T-helper 2 cell (primary cell): ENCODE measurements at regions not wholly inside any gene's neighbourhood (a gene's known extent, or its start where the extent isn't known, plus 50 kb on each side); places are given as distances from the start of the nearest gene placed in this dataset.

ENCODE experiments used
- DNase-seq, 5 experiments: peaks; one replicate each; pipeline versions ENCODE4 v3.0.0 to v3.0.0-alpha.2; 2012 to 2022

DNA sequence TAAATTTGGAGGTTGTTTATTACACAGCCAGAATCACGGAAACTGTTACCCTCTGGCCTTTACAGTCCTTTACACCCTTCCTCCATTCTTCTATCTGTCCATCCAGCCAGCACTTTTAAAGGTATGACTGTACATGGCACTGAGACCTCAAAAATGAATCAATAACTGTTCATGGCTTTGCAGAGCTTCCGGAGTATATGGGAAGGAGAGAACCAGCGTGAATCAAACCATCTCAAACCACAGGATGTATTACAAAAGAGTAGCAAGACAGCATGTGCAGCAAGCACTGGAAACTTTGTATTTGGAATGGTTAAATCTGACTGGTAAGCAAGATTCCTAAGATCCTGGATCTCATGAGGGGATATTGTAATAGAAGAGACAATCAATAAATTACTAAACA, 228.5 kb upstream of the CASK start:
- DNase-seq: peak in 1 of 5 experiments; percentile 61

DNA sequence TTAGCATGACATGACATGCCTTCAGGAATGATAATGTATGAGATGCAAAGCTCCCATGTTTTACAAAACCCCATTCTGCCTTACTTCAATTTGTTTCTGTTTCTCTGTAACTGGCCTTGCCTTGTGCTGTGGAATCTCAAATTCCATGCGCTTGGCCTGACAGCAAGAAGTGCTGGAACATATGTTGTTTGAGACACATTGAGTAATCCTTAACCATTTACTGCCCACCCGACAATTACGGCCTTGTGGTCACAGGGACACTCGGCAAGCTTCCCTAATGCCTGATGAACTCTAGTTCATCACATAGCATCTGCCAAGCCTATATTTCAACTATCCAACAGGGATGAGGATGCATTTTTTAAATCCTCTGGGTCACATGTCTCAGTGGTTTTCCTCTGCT, 226.4 kb upstream of the CASK start:
- no peak for DNase-seq

DNA sequence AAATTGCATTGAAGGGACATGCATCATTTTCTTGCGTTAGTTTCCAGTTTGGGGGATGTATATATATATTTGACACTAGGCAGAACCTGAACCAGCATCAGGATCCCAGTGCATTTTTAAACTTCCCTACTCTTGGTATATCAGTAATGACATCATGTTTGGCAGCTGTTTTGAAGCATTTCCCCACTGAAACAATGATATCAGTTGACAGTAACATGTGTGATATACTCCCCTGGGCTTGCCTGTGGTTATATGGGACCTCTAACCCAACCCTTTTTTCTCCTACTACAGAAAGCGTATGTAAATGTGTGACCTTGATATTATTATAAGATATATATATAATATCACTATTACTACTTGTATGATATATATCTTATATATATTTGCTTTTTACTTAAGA, 225.9 kb upstream of the CASK start:
- no peak for DNase-seq

DNA sequence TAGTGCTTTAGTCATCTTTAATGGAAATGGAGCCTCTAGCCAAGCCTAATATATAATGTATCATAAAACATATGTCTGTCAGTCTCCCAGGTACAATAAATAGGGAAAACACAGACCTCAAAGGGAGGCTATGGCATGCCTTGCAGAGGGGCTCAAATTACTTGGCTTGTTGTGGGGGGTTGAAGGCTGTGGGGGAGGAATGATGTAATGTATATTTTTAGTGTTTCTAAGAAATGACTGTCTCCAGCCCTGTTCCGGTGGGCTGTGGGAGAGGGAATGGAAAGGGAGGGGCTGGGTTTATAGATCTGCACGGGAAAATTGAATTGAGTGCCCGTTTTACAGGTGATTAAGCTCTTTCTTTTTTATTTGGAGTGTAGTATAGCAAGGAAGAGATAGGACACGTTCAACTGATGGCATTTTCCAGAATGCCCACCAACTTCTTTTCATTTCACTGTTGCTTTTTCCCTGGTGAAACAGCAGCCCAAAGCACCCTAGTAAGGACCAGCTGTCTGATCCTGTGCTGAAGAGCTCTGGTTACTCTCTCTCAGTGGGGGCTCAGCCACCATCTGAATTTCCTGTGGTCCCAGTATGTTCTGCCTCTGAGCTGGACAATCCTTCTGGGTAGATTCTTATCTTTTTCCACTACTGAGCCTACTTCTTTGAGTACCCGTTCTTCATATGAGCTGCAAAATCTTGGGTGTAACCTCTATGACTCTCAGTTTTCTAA, 220.7 kb upstream of the CASK start:
- no peak for DNase-seq

DNA sequence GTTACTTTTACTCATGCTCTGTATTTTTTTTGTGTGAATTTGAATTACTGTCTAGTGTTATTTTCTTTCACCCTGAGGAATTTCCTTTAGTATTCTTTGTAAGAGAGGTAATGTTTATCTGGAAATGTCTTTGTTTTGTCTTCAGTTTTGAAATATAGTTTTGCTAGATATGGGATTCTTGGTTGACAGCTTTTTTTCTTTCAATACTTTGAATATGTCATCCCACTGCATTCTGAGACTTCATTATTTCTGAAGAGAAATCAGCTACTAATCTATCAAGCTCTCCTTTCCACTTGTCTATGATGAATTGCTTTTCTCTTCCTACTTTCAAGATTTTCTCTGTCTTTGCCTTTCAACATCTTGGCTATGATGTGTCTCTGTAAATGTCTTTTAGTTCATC, 217.0 kb upstream of the CASK start:
- no peak for DNase-seq

DNA sequence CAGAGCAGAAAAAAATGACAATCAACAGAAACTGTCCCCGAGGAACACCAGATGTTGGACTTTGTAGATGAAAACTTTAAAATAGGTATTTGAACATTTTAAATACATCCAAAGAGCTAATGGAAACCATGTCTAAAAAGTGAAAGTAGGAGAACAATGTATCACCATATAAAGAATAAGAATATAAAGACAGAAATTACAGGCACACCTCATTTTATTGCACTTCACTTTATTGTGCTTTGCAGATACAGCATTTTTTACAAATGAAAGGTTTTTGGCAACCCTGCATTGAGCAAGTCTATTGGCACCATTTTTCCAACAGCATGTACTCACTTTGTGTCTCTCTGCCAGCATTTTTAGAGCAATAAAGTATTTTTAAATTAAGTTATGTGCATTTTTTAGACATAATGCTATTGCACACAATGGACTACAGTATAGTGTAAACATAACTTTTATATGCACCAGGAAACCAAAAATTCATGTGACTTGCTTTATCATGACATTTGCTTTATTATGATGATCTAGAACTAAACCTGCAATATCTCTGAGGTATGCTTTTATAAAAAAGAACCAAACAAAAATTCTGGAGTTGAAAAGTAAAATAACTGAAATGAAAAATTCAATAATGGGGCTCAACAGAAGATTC, 212.4 kb upstream of the CASK start:
- DNase-seq: no peak

DNA sequence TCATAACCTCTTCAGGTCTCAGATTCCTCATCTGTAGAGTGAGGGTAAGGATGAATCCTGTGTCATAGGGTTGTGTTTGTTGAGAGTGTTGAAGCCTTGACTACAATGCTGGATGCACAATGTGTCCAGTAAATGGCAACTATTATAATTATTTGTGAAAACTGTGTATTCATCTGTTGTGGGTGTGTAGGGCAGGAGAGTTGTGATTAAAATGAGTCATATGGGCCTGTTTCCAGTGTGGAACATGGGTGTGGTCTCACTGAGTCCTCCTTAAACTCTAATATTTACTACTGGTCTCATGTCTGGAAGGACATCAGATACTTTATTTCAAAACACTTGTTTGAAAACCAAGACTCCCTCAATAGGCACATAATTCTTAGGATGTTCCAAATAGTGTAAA, 208.5 kb upstream of the CASK start:
- DNase-seq: no peak

DNA sequence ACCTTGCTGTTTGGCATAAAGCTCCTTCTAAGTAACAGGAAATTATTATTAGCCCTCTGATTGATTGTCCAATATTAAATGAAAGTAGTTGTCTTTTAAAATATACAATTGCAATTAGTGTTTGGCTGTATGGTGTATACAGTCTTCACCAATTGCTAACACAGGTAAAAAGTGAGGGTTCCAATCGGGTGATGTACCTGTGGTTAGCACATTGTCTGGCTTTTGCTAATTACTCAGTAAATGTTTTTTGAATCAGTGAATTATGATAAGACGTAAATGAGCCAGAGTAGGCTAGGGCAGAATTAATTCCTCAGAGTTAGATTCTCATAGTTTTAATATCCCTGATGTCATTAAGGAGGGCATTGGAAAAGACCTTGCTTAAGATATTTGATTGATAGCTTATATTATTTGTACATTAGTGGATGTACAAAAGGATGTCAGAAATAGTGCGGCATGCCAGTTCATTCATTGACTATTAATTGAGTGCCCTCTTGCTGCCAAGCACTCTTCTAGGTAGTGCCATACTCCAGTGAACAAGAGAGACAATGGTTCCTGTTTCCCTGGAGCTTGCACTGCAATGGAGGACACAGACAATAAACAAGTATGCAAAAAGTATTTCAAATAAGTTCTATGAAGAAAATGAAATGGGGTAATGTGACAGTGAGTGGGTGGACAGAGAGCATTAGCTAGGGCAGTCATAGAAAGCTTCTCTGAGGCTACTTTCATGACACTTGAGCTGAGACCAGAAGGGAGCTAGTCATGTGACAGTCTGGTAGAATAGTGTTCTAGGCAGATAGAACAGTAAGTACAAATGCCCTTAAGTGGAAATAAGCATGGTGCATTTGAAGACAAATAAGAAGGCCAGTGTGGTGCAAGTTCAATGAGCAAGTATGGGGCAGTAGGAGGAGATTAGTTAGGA, 205.9 kb upstream of the CASK start:
- no peak for DNase-seq

DNA sequence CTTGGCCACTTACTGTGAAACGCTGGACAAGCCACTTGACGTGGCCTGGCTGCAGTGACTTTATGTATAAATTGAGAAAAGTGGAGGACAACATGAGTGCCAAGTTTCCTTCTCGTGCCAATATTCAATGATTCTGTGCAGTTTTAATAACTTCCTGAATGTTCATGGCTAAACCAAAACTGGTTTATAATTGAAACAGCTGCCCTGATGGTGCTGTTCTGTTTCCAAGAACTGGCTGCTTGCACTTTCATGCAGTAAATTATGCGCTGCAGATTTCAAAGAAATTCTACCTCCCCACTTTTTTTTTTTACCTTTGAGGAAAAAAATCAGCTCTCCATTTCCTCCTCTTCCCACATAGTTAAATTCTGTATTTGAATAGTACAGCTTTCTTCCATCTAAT, 205.2 kb upstream of the CASK start:
- peak in 1 of 5 experiments; percentile 22 for DNase-seq

DNA sequence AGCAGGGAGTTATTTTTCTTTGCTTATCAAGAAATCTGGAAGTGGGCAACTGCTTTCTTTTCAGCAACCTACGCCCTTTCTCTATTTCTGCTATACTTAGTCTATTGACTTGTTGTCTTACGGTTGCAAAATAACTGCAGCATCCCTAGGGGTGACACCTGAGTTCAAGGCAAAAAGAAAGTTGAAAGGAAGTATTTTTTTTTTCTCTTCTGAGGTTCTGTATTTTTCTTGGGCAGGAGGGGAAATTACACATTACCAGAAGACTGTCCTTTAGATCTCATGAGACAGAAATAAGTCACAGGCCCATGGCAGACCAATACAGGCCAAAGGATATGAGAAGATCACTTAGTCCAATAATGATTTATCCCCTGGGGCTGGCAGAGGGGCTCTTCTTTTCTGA, 204.7 kb upstream of the CASK start:
- peak in 1 of 5 experiments; percentile 62 for DNase-seq

DNA sequence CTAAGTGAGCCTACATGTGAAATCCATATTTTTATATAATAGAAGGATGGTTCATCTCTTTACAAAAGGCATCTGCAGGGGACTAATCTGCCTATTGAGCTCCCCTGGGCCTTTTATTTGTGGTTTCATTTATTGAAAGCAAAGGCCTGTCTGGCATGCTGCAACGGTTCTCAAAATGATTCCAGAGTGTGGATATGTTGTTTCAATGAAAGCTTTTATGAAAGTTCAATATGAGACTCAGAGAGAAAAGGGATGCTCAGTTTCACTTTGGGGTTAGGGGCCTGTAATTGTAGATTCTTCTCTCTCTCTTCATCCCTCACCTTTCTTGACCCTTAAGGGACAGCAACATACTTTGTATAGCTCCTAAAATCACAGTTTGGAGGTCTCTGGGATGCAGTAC, 204.2 kb upstream of the CASK start:
- DNase-seq: no peak

DNA sequence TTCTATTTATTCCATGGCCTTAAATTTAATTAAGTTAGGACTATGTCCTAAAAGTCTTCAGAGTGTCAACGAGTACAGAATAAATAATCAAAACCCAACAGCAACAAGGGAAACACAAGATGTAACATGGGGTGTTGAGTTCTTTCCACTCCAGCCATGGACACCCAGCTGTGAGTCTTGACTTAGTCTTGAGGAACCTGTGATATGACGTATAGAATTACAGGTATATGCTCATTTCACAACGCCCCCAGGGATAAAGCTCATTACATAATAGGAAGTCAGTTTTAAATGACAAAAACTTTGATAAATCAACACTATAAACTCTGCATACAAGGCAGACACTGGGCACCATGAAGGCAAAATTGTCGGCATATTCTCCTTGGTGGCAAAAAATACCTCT, 200.0 kb upstream of the CASK start:
- no peak for DNase-seq

DNA sequence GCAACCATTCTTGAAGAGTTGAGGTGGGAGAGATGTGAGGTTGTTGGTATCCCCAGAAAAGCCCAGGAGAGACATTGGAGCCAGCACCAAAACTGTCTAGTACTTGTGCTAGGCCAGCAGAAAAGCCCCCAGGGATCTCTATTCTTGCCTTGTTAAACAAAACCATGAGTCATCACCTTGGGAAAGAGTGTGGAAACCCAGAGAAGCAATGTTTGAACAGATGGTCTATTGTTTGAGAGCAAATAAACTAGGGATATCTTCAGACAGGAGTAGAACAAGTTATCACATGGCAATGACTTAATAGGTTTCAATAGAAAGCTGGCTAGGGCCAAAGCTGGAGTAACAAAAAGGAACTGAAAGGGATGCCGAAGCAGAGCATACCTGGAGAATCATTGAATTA, 195.7 kb upstream of the CASK start:
- DNase-seq: no peak

DNA sequence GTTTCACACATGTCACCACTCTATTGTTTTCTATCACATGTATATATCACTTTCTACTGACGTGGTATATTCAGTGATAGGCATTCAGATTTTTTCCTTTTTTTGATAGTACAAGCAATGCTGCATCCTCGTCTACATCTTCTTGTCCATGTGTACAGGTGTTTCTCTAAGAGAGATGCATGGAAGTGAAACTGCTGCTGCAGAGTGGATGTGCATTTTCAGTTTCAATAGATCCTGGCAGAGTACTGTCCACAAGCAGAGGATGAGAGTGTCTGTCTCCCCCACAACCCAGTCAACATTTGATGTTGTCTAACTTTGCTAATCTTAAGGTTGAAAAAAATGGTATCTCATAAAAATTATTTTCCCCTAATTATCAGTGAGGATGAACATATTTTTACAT, 194.0 kb upstream of the CASK start:
- no peak for DNase-seq

DNA sequence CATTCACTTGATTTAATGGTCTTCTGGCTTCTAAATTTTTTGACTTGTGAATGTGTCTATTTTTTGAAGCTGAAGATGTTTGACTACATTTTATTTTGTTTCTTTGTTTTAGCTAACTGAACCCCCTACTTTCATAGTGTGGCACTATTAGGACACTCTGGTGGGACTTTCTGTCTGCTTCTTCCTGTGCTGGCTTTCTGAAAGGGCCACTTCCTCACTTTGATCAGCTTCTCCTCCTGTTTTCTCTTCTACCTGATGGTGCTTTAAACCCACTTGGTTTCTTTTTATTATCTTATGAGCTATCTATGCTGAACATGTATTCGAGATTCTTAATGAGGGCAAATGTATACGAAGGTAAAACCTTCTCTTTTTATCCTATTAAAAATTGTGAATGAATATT, 186.1 kb upstream of the CASK start:
- DNase-seq: no peak

DNA sequence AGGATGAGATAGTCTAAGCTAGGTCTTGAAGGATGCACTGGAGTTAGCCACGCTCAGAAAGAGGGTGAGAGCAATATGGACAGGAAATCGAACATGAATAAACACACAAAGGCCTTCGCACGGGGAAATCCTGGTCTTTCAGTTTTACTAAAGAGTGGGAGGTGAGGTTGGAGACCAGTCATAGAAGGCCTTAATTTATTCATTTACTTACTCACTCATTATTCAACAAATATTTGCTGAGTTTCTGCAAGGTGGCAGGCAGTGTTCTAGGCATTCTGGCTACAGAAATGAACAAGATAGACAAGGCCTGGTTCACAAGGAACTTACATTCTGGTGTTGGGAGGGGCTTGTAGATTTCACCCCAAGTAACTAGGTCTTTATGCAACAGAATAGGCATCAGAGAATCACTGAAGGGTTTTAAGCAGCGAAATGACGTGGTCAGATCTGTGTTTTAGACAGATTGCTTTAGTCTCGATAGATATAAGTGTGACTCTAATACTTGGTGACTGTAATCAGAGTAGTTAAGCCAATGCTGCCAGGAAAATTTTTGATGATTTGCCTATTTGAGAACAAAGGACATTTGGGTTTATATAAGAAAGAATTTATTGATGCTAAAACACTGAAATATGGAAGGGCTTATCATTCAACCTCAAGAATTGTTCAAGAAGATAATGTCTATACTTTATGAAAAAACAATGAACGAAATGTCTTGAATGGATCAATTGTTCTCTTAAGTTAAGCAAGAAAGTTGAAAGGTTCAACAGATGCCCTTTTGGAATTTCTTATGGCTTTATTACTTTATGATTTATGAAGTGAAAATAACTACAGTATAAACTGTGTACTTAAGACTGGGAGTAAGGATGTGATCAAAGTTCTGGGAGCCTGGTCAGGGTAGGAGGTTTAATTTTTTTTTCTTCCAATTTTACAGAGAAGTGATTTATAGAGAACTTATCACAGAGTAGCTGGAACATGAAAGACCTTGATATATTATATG, 184.4 kb upstream of the CASK start:
- peak in 1 of 5 experiments; percentile 62 for DNase-seq

DNA sequence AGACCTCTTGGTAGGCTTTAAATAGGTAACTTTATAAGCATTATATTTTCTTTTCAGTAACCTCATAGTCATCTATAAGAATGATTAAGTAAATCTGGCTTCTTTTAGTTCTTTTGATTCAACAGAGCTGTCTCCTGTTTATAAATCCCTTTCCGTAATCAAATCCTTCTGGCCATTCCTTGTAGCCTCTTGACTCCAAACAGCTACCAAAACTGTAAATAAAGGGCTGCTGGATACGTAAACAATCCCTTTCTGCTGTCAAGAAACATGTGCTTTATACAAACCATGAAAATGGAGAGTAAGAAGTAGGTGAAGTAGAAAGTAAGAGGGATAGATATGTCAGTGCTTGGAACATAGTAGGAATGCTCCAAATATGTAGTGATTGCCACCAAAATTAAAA, 183.2 kb upstream of the CASK start:
- no peak for DNase-seq

DNA sequence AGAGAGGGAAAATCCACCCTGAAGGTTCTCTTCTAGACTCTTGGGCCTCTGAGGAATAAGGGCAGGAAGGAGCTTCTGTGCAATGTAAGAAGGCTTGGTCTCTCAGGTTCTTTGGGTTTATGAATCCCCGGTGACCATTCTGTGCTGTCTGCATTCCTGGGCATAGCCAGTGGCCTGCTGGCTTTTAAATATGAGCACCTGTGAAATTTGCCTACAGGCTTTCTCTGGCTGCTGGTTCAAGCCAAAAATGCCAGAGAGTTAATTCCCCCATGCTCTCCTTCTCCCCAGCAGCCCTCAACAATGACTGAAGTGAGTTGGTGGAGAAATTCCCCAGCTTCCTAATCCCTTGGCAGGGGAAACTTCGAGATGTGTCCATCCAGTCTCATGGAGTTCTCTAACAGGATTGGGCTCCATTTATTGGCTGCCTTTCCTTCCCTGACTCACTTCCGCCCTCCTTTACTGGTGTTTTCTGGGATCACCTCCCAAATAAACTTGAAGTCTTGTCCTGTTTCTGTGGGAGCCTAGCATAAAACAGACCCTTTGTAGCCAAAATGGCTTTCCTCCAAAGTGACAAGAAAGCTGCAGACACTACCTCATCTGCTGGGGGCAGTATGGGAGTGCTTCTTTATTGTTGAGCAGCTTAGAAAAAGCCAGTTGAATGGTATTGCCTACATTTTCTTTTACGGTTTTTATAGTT, 179.4 kb upstream of the CASK start:
- no peak for DNase-seq

DNA sequence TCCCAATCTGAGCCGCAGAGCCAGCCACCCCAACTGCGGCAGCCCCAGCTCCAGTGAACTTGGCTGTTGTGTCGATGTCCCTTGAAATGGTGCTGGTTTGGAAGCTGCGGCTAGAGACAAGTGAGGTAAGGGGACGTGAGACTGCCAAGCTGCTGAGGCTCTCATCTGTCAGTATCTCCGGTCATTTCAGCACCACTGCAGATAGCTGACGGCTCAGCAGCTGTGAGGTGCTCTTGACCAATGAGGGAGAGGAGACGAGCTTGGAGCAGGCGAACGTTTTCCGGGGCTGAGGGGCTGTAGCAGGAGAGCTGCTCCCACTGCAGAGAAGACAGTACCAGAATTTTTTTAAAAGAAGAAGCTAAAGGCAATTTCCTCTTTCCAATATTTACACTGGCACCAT, 175.5 kb upstream of the CASK start:
- no peak for DNase-seq

DNA sequence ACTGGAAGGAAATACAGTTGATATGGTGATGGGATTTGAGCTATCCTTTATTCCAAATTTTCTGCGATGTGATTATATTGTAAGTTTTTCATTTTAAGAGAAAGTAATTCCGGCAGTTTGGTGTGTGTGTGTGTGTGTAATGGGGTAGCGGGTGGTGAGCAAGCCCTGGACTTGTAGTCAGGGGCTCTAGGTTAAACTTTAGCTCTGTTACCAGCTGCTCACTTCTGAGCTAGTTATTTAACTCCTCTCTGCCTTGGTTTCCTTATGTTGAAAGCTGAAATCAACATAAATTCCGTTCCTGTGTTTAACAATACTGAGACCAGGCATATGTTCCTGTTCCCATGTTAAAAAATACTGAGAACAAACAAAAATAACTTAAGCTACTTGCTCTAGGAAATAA, 174.1 kb upstream of the CASK start:
- no peak for DNase-seq

DNA sequence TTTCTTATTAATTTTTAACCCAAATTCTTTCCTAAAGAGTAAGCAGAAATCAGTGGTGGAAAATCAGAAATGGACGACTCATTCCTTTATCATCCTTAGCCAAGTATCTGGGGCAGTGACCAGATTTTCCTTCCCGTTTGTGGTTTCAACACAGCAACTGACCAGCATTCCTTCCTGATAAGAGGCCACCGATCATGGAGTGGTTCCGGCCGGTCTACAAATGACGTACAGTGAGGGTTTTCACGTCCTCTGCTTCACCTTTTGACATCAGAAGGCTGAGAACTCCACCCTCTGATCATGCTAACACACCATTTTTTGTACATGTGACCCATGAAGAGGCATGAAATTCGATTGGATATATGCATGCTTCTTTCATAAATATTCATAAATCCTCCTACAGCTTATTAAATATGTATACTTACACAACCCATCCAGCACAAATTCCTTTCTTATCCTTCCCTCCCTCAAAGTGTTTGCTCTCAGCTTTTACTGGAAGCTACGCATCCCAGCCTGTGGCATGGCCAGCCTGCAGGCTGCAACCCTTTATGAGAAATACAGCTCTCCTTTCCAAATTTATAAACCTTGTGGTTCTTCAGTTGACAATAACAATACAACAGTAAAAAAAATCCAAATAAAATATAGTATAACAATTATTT, 173.0 kb upstream of the CASK start:
- DNase-seq: no peak
